ENCODE measurements at regions not wholly inside any gene's neighbourhood (a gene's known extent, or its start where the extent isn't known, plus 50 kb on each side); places are given as distances from the start of the nearest gene placed in this dataset.

DNA sequence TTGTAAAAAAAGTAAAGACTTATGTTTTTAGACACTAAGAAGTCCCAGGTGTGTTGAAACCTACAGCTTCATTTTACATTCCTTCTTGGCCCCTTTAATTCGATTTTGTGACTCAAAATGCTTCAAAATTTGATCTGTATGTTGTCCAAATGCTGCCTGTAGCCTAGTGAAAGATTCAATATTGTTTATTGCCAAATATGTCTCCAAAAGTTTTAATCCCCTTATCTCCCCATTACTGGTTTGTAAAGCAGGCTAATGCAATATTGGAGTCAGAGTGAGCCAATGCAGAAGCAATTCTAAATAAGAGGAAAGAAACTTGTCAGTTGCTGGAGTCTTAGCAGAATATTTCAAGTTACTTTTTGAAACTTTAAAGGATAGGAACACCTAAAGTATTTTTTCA is 287.0 kb upstream of the ZC3H15 start:
- TF ChIP-seq, protein P1, sequence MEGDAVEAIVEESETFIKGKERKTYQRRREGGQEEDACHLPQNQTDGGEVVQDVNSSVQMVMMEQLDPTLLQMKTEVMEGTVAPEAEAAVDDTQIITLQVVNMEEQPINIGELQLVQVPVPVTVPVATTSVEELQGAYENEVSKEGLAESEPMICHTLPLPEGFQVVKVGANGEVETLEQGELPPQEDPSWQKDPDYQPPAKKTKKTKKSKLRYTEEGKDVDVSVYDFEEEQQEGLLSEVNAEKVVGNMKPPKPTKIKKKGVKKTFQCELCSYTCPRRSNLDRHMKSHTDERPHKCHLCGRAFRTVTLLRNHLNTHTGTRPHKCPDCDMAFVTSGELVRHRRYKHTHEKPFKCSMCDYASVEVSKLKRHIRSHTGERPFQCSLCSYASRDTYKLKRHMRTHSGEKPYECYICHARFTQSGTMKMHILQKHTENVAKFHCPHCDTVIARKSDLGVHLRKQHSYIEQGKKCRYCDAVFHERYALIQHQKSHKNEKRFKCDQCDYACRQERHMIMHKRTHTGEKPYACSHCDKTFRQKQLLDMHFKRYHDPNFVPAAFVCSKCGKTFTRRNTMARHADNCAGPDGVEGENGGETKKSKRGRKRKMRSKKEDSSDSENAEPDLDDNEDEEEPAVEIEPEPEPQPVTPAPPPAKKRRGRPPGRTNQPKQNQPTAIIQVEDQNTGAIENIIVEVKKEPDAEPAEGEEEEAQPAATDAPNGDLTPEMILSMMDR (IDR thresholded peaks at IDR 0.05): no peak
- intact Hi-C loops (cut with DNase I, micrococcal nuclease): no loop called here
- no peak overlapping the region for H3K4me3 ChIP-seq
- no peaks in the 10 kb centered on the region for H3K9me3 ChIP-seq
- no peaks in the 10 kb centered on the region for H3K4me1 ChIP-seq (ENCODE audit: low read depth)
- DNase-seq (no peak), ATAC-seq (no peak)
- no peaks in the 10 kb centered on the region for H3K36me3 ChIP-seq (ENCODE audit: low read depth)

DNA sequence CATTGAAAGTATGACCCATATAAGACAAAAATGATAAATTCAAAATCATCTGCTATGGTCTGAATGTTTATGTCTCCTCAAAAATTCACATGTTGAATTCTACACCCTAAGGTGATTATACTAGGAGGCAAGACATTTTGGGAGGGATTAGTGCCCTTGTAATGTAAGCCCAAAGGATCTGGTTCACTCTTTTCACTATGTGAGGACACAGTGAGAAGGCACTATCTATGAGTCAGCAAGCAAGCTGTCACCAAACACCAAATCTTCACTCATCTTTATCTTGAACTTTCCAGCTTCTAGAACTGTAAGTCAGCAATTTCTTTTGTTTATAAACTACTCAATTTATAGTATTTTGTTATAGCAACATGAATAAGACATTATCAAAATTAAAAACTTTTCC is 284.7 kb upstream of the ZC3H15 start:
- DNase-seq: no peak
- no peak for ATAC-seq
- intact Hi-C loops (cut with DNase I, micrococcal nuclease): no loop called here
- Histone ChIP-seq H3K4me3 (no peak overlapping the region), H3K4me1 (ENCODE audit: low read depth) (no peaks in the 10 kb centered on the region), H3K36me3 (ENCODE audit: low read depth) (no peaks in the 10 kb centered on the region), H3K9me3 (no peaks in the 10 kb centered on the region)
- TF ChIP-seq, protein P1 (IDR thresholded peaks at IDR 0.05): no peak

DNA sequence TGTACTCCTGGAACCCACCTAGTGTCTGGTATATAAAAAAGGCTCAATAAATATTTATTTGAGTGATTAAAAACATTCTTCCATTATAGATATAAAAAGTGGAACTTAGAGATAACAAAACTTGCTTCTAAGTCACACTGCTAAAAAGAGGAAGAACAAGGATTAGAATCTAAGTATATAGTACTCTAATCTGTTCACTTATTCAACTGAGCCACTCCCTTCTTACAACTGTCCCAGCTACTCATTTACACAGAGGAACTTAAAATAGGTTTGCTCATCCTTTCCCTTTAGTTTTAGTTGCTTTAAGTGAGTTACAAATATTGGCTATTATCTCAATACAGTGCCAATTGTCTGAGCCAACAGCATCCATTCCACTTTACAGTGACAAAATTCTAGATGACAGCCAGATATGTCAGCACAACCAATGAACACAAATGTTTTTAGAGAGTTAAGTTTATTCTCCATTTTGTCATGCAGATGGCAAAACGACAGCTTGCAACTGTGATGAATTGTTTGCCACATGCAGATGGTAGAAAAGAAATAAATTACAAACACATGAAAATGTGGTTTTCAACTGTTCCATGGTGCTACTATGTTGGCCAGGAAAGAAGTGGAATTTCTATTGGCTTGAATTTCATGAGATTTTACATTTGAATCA is 280.7 kb upstream of the ZC3H15 start:
- DNase-seq: no peak

DNA sequence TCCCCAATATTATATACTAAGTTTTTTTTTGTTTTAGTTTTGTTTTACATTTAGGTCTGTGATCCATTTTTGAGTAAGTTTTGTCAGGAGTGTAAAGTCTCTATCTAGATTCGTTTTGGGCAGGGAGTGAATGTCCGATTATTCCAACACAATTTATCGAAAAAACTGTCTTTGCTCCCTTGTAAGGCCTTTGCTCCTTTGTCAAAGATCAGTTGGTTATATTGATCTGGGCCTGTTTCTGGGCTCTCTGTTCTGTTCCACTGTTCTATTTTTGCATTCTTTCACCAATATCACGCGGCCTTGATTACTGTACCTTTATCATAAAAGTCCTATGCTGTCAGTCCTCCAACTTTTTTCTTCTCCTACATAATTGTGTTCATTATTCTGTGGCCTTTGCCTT is 276.5 kb upstream of the ZC3H15 start:
- Histone ChIP-seq H3K4me1 (ENCODE audit: low read depth) (no peaks in the 10 kb centered on the region), H3K4me3 (no peak overlapping the region), H3K36me3 (ENCODE audit: low read depth) (no peaks in the 10 kb centered on the region), H3K9me3 (no peaks in the 10 kb centered on the region)
- no peak for ATAC-seq
- intact Hi-C loops (cut with DNase I, micrococcal nuclease): no loop called here
- TF ChIP-seq, protein P1 (IDR thresholded peaks at IDR 0.05): no peak
- DNase-seq: no peak

More for the DNA sequence above, 280.7 kb upstream of the ZC3H15 start:
- H3K9me3 ChIP-seq: no peaks in the 10 kb centered on the region
- H3K36me3 ChIP-seq (ENCODE audit: low read depth): no peaks in the 10 kb centered on the region
- no peak overlapping the region for H3K4me3 ChIP-seq
- H3K4me1 ChIP-seq (ENCODE audit: low read depth): no peaks in the 10 kb centered on the region
- TF ChIP-seq, protein P1 (IDR thresholded peaks at IDR 0.05): no peak
- intact Hi-C loops (cut with DNase I, micrococcal nuclease): no loop called here
- no peak for ATAC-seq

DNA sequence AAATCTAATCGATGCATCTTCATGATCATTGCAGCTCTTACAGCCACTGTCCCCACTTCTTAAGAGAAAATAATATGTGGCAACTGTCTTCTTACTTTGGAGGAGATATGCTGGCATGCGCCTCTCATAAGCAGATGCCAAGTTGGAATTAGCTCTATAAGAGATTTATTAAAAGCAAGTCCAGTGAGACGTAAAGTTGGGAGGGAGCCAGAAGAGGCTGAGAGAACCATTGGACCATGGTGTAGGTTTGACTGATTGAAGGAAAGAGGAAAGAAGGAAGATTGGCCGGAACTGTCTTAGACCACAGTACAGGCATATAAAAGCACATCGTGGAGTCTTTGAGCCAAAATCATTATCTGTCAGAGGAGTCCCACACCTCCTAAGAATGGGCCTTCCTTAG is 265.7 kb upstream of the ZC3H15 start:
- intact Hi-C loops (cut with DNase I, micrococcal nuclease): no loop called here
- TF ChIP-seq, protein P1 (IDR thresholded peaks at IDR 0.05): no peak

DNA sequence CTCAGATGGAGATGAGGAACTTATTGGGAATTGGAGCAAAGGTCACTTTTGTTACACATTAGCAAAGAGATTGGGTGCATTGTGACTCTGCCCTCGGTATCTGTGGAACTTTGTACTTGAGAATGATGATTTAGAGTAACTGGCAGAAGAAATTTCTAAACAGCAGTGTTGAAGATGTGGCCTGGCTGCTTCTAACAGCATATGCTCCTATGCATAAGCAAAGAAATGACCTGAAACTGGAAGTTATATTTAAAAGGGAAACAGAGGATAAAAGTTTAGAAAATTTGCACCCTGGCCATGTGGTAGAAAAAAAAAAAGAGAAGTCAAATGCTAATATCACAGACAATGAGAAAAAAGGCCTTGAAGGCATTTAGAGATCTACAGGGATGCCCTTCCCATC is 256.8 kb upstream of the ZC3H15 start:
- peaks cover 44% of the 10 kb centered on the region for H3K9me3 ChIP-seq
- H3K4me3 ChIP-seq: no peak overlapping the region
- TF ChIP-seq, protein P1 (IDR thresholded peaks at IDR 0.05): no peak
- H3K36me3 ChIP-seq (ENCODE audit: low read depth): no peaks in the 10 kb centered on the region
- no peaks in the 10 kb centered on the region for H3K4me1 ChIP-seq (ENCODE audit: low read depth)
- intact Hi-C loops (cut with DNase I, micrococcal nuclease): no loop called here
- ATAC-seq (no peak), DNase-seq (no peak)

More for the DNA sequence above, 265.7 kb upstream of the ZC3H15 start:
- H3K9me3 ChIP-seq: no peaks in the 10 kb centered on the region
- no peak for ATAC-seq
- H3K36me3 ChIP-seq (ENCODE audit: low read depth): no peaks in the 10 kb centered on the region
- no peak for DNase-seq
- H3K4me3 ChIP-seq: no peak overlapping the region
- no peaks in the 10 kb centered on the region for H3K4me1 ChIP-seq (ENCODE audit: low read depth)
